HCT116 (cell line): ENCODE measurements at regions not wholly inside any gene's neighbourhood (a gene's known extent, or its start where the extent isn't known, plus 50 kb on each side); places are given as distances from the start of the nearest gene placed in this dataset.

Source experiments
- ATAC-seq: fragments of 200-7000 bp; cut with Tn5 transposase; 2 replicates; pipeline ENCODE4 v1.9.1; 2020; ENCODE audit warnings: mild to moderate bottlenecking, moderate library complexity
- BruUV-seq: library from RNA; stranded (reverse); fragments of 400-500 nt; replicated peaks from 2 replicates; lab custom pipeline; 2021; lab: Mats Ljungman, UMichigan
- CTCF ChIA-PET: fragments of 300-600 bp; sonication (Branson Sonifier 250); formaldehyde crosslinking; loops from one replicate; lab custom pipeline; 2021; ENCODE audit warnings: antibody characterized with exemption; lab: Charles Lee
- POLR2A ChIA-PET: fragments of 300-600, 350-600 bp; sonication (Branson Sonifier 250); formaldehyde crosslinking; loops from one replicate; lab custom pipeline; 2021; ENCODE audit warnings: antibody characterized with exemption; lab: Charles Lee
- RAD21 ChIA-PET, 2 experiments: fragments of 300-600 bp; sonication (Branson Sonifier 250); formaldehyde crosslinking; loops; one replicate each; lab custom pipeline; 2023; ENCODE audit warnings: low total read pairs in 2 of 2; ENCODE audit not compliant: uncharacterized antibody in 2 of 2, unreplicated experiment in 2 of 2, low non-redundant PET in 1 of 2; lab: Charles Lee
- DNase-seq: peaks from one replicate; pipeline ENCODE4 v3.0.0-alpha.2; 2010; ENCODE audit warnings: low read depth, low spot score
- H2AFZ ChIP-seq: fragments of 200-600 bp; shearing (Covaris generic), sonication (generic); 2 replicates; pipeline ENCODE4 v1.6.1; 2017; ENCODE audit warnings: low read depth, mixed run types, mixed read lengths, antibody characterized with exemption, low read length; ENCODE audit not compliant: poor library complexity, severe bottlenecking
- H3K27ac ChIP-seq: 2 replicates; pipeline ENCODE4 v1.5.1; 2012; ENCODE audit warnings: low read depth, low read length
- H3K27me3 ChIP-seq: fragments of 200-600 bp; sonication (generic); 2 replicates; pipeline ENCODE4 v1.6.1; 2016; ENCODE audit warnings: mixed run types, low read length, mixed read lengths; ENCODE audit not compliant: insufficient read depth
- H3K36me3 ChIP-seq, 2 experiments: fragments of 200-500 bp in 1 of 2; fragments of 200-600 bp in 1 of 2; sonication (Bioruptor generic) in 1 of 2; sonication (generic) in 1 of 2; 2 replicates each; pipeline versions ENCODE4 v1.5.1 to v1.6.1; 2014 to 2016; ENCODE audit warnings: low read length in 2 of 2, inconsistent platforms in 1 of 2, mixed read lengths in 1 of 2, mixed run types in 1 of 2; ENCODE audit not compliant: insufficient read depth in 2 of 2, control insufficient read depth in 1 of 2
- H3K4me1 ChIP-seq, 2 experiments: fragments of 200-600 bp in 1 of 2; sonication (generic) in 1 of 2; 2 replicates each; pipeline versions ENCODE4 v1.5.1 to v1.6.1; 2012 to 2017; ENCODE audit warnings: low read length in 2 of 2, inconsistent platforms in 1 of 2, mild to moderate bottlenecking in 1 of 2, mixed read lengths in 1 of 2, mixed run types in 1 of 2, moderate library complexity in 1 of 2; ENCODE audit not compliant: insufficient read depth in 2 of 2, control insufficient read depth in 1 of 2
- H3K4me2 ChIP-seq: fragments of 200-600 bp; sonication (generic); 2 replicates; pipeline ENCODE4 v1.6.1; 2017; ENCODE audit warnings: mixed run types, low read length, mixed read lengths
- H3K4me3 ChIP-seq, 2 experiments: fragments of 200-600 bp in 1 of 2; sonication (generic) in 1 of 2; replicated peaks in 1 of 2; 2 replicates each; pipeline ENCODE4 v1.5.1; 2011 to 2016; ENCODE audit warnings: low read length in 2 of 2, control low read depth in 1 of 2, low read depth in 1 of 2, mild to moderate bottlenecking in 1 of 2, mixed read lengths in 1 of 2, mixed run types in 1 of 2
- H3K79me2 ChIP-seq: fragments of 200-600 bp; sonication (generic); 2 replicates; pipeline ENCODE4 v1.6.1; 2017; ENCODE audit warnings: mild to moderate bottlenecking, mixed run types, low read length, moderate library complexity, mixed read lengths; ENCODE audit not compliant: insufficient read depth
- H3K9ac ChIP-seq: fragments of 200-600 bp; sonication (generic); 2 replicates; pipeline ENCODE4 v1.6.1; 2016; ENCODE audit warnings: low read length, mixed read lengths
- H3K9me2 ChIP-seq: fragments of 200-600 bp; sonication (generic), shearing (Covaris generic); 2 replicates; pipeline ENCODE4 v1.6.1; 2017; ENCODE audit warnings: mixed run types, mild to moderate bottlenecking, moderate library complexity; ENCODE audit not compliant: insufficient read depth
- H3K9me3 ChIP-seq, 2 experiments: fragments of 200-500 bp in 1 of 2; fragments of 200-600 bp in 1 of 2; sonication (Bioruptor generic) in 1 of 2; sonication (generic) in 1 of 2; 2 replicates each; pipeline ENCODE4 v1.6.1; 2014 to 2017; ENCODE audit warnings: low read length in 2 of 2, mixed read lengths in 2 of 2, inconsistent platforms in 1 of 2, low read depth in 1 of 2, mild to moderate bottlenecking in 1 of 2, mixed run types in 1 of 2, moderate library complexity in 1 of 2; ENCODE audit not compliant: control insufficient read depth in 1 of 2, insufficient read depth in 1 of 2
- H4K20me1 ChIP-seq: fragments of 200-600 bp; sonication (generic), shearing (Covaris generic); 2 replicates; pipeline ENCODE4 v1.6.1; 2017; ENCODE audit warnings: mixed run types, mild to moderate bottlenecking, moderate library complexity; ENCODE audit not compliant: insufficient read depth
- CEBPB ChIP-seq: IDR thresholded peaks from 2 replicates; pipeline ENCODE4 v1.6.1; 2012; ENCODE audit warnings: low read depth
- EZH2 ChIP-seq: fragments of 200-600 bp; sonication (generic); IDR thresholded peaks from 2 replicates; pipeline ENCODE4 v1.6.1; 2017; ENCODE audit warnings: antibody characterized with exemption, mixed run types
- FOSL1 ChIP-seq: IDR thresholded peaks from 2 replicates; pipeline ENCODE4 v1.6.1; 2012; ENCODE audit warnings: low read depth
- MAX ChIP-seq: IDR thresholded peaks from 2 replicates; pipeline ENCODE4 v1.6.1; 2012
- POLR2AphosphoS5 ChIP-seq: IDR thresholded peaks from 2 replicates; pipeline ENCODE4 v1.6.1; 2011; ENCODE audit warnings: mild to moderate bottlenecking, low read depth, low read length, moderate library complexity
- SIN3A ChIP-seq: IDR thresholded peaks from 2 replicates; pipeline ENCODE4 v1.6.1; 2012; ENCODE audit warnings: low read depth
- SP1 ChIP-seq: IDR thresholded peaks from 2 replicates; pipeline ENCODE4 v1.6.1; 2012; ENCODE audit warnings: low read depth
- SRF ChIP-seq: IDR thresholded peaks from 2 replicates; pipeline ENCODE4 v1.6.1; 2012; ENCODE audit warnings: low read depth
- YY1 ChIP-seq: IDR thresholded peaks from 2 replicates; pipeline ENCODE4 v1.6.1; 2011; ENCODE audit warnings: low read length, low read depth, moderate library complexity, mild to moderate bottlenecking; ENCODE audit not compliant: insufficient replicate concordance; ENCODE audit errors: extremely low read depth
- intact Hi-C: fragments of 100-400 bp; cut with micrococcal nuclease; formaldehyde crosslinking; loops from 2 replicates; pipeline ENCODE4 v1.10.0; 2022

- BruUV-seq: no TSS peak
- ChIA-PET POLR2A (no interaction called here), RAD21 (no interaction called here), CTCF (no interaction called here)
- Histone ChIP-seq H3K79me2 (no peaks in the 10 kb centered on the region), H3K9me2 (no peaks in the 10 kb centered on the region), H4K20me1 (no peaks in the 10 kb centered on the region), H3K4me2 (no peak overlapping the region), H3K4me1 (no peaks in the 10 kb centered on the region), H3K36me3 (no peaks in the 10 kb centered on the region), H3K27me3 (no peaks in the 10 kb centered on the region), H2AFZ (no peak overlapping the region), H3K4me3 (no peak overlapping the region), H3K27ac (no peak overlapping the region), H3K9ac (no peak overlapping the region), H3K9me3 (peaks cover 3 to 11% of the 10 kb centered on the region in 2 experiments; a peak in 3 of 4 replicates)
- ATAC-seq (no peak), DNase-seq (no peak)
- intact Hi-C loops: no loop called here
- TF ChIP-seq POLR2AphosphoS5 (no peak), SIN3A (no peak), SRF (no peak)
These were observed 937.2 kb upstream of the FLRT2 start for GRCh38 chr14:84592770-84593169.

- no peaks in the 10 kb centered on the region for H3K36me3 ChIP-seq
- CTCF ChIA-PET: no interaction called here
- POLR2A ChIA-PET: no interaction called here
- no peaks in the 10 kb centered on the region for H3K79me2 ChIP-seq
- no peak overlapping the region for H3K4me2 ChIP-seq
- H3K9me2 ChIP-seq: no peaks in the 10 kb centered on the region
- BruUV-seq: no TSS peak
- peaks cover 9 to 23% of the 10 kb centered on the region in 2 experiments; a peak in 2 of 4 replicates for H3K9me3 ChIP-seq
- H3K27ac ChIP-seq: no peak overlapping the region
- ATAC-seq (no peak), DNase-seq (no peak)
- no peak overlapping the region for H2AFZ ChIP-seq
- intact Hi-C loops: no loop called here
- H3K4me1 ChIP-seq: no peaks in the 10 kb centered on the region
- no peak overlapping the region for H3K4me3 ChIP-seq
- no peak overlapping the region for H3K9ac ChIP-seq
- H3K27me3 ChIP-seq: no peaks in the 10 kb centered on the region
- TF ChIP-seq MAX (no peak), FOSL1 (no peak), EZH2 (no peak), YY1 (no peak), SIN3A (no peak), POLR2AphosphoS5 (no peak), CEBPB (no peak), SP1 (no peak)
- RAD21 ChIA-PET: no interaction called here
- H4K20me1 ChIP-seq: no peaks in the 10 kb centered on the region
These were observed 919.9 kb upstream of the FLRT2 start for GRCh38 chr14:84610086-84610485.
